ENCODE measurements at regions not wholly inside any gene's neighbourhood (a gene's known extent, or its start where the extent isn't known, plus 50 kb on each side); places are given as distances from the start of the nearest gene placed in this dataset.

DNA sequence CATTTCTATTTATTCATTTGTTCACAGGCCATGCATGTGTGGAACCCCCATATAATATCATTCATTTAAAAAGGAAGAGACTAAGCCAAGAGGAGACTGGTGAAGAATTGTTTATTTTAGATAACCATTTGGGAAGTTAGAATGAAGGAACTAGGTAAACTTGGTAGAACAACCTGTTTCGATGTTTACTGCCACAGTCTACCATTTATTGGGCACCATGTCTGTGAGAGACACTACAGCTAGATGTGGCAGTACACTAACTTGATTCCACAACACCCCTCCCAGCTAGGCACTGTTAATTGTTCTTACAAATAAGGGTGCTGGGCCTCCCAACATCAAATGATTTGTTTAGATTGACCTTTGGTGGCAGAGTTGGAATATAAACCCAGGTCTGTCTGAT lies 592.4 kb downstream of the EPM2A start:
- no peak overlapping the region for H3K9ac ChIP-seq (ENCODE audit: low read depth in 1 of 2, low read length in 2 of 2)
- WGBS, result 71% methylated on average over 1 of the region's 1 CpG
- H3K27me3 ChIP-seq (ENCODE audit: control insufficient read depth in 4 of 4, insufficient read depth in 4 of 4, low read length in 3 of 4), result no peaks in the 10 kb centered on the region
- H3K27ac ChIP-seq (ENCODE audit: low read depth in 1 of 2, low read length in 2 of 2), result no peak overlapping the region
- H3K4me1 ChIP-seq (ENCODE audit: control insufficient read depth in 4 of 4, insufficient read depth in 4 of 4, low read length in 3 of 4), result peaks cover 0 to 6% (median 2%) of the 10 kb centered on the region in 4 donors
- DNase-seq (ENCODE audit: low spot score), result no peak
- no peak overlapping the region for H3K4me3 ChIP-seq (ENCODE audit: low read depth in 1 of 3, low read length in 3 of 3)
- H3K9me3 ChIP-seq (ENCODE audit: control insufficient read depth in 4 of 4, low read length in 3 of 4), result no peaks in the 10 kb centered on the region
- H3K36me3 ChIP-seq (ENCODE audit: control insufficient read depth in 4 of 4, insufficient read depth in 3 of 4, low read depth in 1 of 4, low read length in 3 of 4), result no peaks in the 10 kb centered on the region
- TF ChIP-seq SP1 (IDR thresholded peaks at IDR 0.05) (no peak), FOXA1 (IDR thresholded peaks at IDR 0.05) (no peak), FOXA2 (IDR thresholded peaks at IDR 0.05) (no peak), YY1 (IDR thresholded peaks at IDR 0.05) (no peak), RAD21 (IDR thresholded peaks at IDR 0.05) (no peak), HNF4G (IDR thresholded peaks at IDR 0.05) (no peak), NR2F2 (IDR thresholded peaks at IDR 0.05) (no peak), TAF1 (conservative IDR thresholded peaks at IDR 0.05) (no peak), GABPA (IDR thresholded peaks at IDR 0.05 in 1 of 2, conservative IDR thresholded peaks at IDR 0.05 in 1 of 2) (no peak), RXRA (IDR thresholded peaks at IDR 0.05) (no peak), EGR1 (IDR thresholded peaks at IDR 0.05; ENCODE audit: low read depth in 2 of 2) (no peak), HNF4A (conservative IDR thresholded peaks at IDR 0.05) (no peak), JUND (IDR thresholded peaks at IDR 0.05) (no peak)
- TF ChIP-seq, protein P1, sequence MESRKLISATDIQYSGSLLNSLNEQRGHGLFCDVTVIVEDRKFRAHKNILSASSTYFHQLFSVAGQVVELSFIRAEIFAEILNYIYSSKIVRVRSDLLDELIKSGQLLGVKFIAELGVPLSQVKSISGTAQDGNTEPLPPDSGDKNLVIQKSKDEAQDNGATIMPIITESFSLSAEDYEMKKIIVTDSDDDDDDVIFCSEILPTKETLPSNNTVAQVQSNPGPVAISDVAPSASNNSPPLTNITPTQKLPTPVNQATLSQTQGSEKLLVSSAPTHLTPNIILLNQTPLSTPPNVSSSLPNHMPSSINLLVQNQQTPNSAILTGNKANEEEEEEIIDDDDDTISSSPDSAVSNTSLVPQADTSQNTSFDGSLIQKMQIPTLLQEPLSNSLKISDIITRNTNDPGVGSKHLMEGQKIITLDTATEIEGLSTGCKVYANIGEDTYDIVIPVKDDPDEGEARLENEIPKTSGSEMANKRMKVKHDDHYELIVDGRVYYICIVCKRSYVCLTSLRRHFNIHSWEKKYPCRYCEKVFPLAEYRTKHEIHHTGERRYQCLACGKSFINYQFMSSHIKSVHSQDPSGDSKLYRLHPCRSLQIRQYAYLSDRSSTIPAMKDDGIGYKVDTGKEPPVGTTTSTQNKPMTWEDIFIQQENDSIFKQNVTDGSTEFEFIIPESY (IDR thresholded peaks at IDR 0.05), result no peak
- TF ChIP-seq, protein P2, sequence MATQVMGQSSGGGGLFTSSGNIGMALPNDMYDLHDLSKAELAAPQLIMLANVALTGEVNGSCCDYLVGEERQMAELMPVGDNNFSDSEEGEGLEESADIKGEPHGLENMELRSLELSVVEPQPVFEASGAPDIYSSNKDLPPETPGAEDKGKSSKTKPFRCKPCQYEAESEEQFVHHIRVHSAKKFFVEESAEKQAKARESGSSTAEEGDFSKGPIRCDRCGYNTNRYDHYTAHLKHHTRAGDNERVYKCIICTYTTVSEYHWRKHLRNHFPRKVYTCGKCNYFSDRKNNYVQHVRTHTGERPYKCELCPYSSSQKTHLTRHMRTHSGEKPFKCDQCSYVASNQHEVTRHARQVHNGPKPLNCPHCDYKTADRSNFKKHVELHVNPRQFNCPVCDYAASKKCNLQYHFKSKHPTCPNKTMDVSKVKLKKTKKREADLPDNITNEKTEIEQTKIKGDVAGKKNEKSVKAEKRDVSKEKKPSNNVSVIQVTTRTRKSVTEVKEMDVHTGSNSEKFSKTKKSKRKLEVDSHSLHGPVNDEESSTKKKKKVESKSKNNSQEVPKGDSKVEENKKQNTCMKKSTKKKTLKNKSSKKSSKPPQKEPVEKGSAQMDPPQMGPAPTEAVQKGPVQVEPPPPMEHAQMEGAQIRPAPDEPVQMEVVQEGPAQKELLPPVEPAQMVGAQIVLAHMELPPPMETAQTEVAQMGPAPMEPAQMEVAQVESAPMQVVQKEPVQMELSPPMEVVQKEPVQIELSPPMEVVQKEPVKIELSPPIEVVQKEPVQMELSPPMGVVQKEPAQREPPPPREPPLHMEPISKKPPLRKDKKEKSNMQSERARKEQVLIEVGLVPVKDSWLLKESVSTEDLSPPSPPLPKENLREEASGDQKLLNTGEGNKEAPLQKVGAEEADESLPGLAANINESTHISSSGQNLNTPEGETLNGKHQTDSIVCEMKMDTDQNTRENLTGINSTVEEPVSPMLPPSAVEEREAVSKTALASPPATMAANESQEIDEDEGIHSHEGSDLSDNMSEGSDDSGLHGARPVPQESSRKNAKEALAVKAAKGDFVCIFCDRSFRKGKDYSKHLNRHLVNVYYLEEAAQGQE (IDR thresholded peaks at IDR 0.05), result no peak
- TF ChIP-seq, protein P3, sequence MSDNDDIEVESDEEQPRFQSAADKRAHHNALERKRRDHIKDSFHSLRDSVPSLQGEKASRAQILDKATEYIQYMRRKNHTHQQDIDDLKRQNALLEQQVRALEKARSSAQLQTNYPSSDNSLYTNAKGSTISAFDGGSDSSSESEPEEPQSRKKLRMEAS (IDR thresholded peaks at IDR 0.05), result no peak
- TF ChIP-seq, protein P4, sequence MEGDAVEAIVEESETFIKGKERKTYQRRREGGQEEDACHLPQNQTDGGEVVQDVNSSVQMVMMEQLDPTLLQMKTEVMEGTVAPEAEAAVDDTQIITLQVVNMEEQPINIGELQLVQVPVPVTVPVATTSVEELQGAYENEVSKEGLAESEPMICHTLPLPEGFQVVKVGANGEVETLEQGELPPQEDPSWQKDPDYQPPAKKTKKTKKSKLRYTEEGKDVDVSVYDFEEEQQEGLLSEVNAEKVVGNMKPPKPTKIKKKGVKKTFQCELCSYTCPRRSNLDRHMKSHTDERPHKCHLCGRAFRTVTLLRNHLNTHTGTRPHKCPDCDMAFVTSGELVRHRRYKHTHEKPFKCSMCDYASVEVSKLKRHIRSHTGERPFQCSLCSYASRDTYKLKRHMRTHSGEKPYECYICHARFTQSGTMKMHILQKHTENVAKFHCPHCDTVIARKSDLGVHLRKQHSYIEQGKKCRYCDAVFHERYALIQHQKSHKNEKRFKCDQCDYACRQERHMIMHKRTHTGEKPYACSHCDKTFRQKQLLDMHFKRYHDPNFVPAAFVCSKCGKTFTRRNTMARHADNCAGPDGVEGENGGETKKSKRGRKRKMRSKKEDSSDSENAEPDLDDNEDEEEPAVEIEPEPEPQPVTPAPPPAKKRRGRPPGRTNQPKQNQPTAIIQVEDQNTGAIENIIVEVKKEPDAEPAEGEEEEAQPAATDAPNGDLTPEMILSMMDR (IDR thresholded peaks at IDR 0.05; ENCODE audit: low read depth, low read length, missing input control), result no peak
- TF ChIP-seq, protein P5, sequence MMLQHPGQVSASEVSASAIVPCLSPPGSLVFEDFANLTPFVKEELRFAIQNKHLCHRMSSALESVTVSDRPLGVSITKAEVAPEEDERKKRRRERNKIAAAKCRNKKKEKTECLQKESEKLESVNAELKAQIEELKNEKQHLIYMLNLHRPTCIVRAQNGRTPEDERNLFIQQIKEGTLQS (IDR thresholded peaks at IDR 0.05), result no peak

All from liver (tissue), 8 donors.